Endothelial cell of umbilical vein (primary cell): ENCODE measurements at regions not wholly inside any gene's neighbourhood (a gene's known extent, or its start where the extent isn't known, plus 50 kb on each side); places are given as distances from the start of the nearest gene placed in this dataset.

Source experiments
- BruUV-seq: library from RNA; stranded (reverse); fragments of 400-500 nt; replicated peaks from 2 replicates; lab custom pipeline; 2021; lab: Mats Ljungman, UMichigan
- CTCF ChIA-PET: fragments of 300-600, 350-600 bp; sonication (Branson Sonifier 250); formaldehyde crosslinking; loops from one replicate; lab custom pipeline; 2021; ENCODE audit warnings: antibody characterized with exemption, inconsistent platforms; lab: Charles Lee
- POLR2A ChIA-PET: fragments of 300-600, 350-600 bp; sonication (Branson Sonifier 250); formaldehyde crosslinking; loops from one replicate; lab custom pipeline; 2021; ENCODE audit warnings: antibody characterized with exemption, inconsistent platforms; lab: Charles Lee
- DNase-seq: peaks from one replicate; pipeline ENCODE4 v3.0.0-alpha.2; 2011; ENCODE audit warnings: low read depth, low spot score
- FAIRE-seq: peaks from 2 replicates; lab custom pipeline; 2011; peaks lifted over from hg19 to GRCh38; lab: Jason Lieb, UNC
- H2AFZ ChIP-seq: 2 replicates; pipeline ENCODE4 v1.6.0; 2012; ENCODE audit warnings: low read depth, low read length, control low read depth, inconsistent platforms
- H3K27ac ChIP-seq: 2 replicates; pipeline ENCODE4 v1.5.1; 2011; ENCODE audit warnings: low read depth, mild to moderate bottlenecking, control low read depth, low read length, moderate library complexity; ENCODE audit not compliant: insufficient read depth
- H3K27me3 ChIP-seq, 2 experiments: 2 replicates each; pipeline versions ENCODE4 v1.6.0 to v1.6.1; 2011; ENCODE audit warnings: low read length in 2 of 2, mixed read lengths in 1 of 2; ENCODE audit not compliant: control insufficient read depth in 2 of 2, insufficient read depth in 2 of 2
- H3K36me3 ChIP-seq, 2 experiments: 2 replicates in 1 of 2; 3 replicates in 1 of 2; pipeline ENCODE4 v1.5.1; 2011; ENCODE audit warnings: low read length in 2 of 2, mild to moderate bottlenecking in 1 of 2, moderate library complexity in 1 of 2; ENCODE audit not compliant: control insufficient read depth in 2 of 2, insufficient read depth in 2 of 2; ENCODE audit errors: extremely low read depth in 1 of 2
- H3K4me1 ChIP-seq: 3 replicates; pipeline ENCODE4 v1.5.1; 2011; ENCODE audit warnings: mild to moderate bottlenecking, low read length; ENCODE audit not compliant: control insufficient read depth, insufficient read depth; ENCODE audit errors: extremely low read depth
- H3K4me2 ChIP-seq: 2 replicates; pipeline ENCODE4 v1.6.1; 2011; ENCODE audit warnings: low read length, control low read depth, mixed read lengths; ENCODE audit not compliant: insufficient read depth
- H3K4me3 ChIP-seq, 3 experiments: fragments of 200-600 bp in 1 of 3; sonication (generic), shearing (Covaris generic) in 1 of 3; replicated peaks in 1 of 3; 2 replicates each; pipeline ENCODE4 v1.5.1; 2011 to 2016; ENCODE audit warnings: control low read depth in 3 of 3, low read length in 3 of 3, mild to moderate bottlenecking in 2 of 3, inconsistent platforms in 1 of 3, low read depth in 1 of 3, moderate library complexity in 1 of 3; ENCODE audit not compliant: insufficient read depth in 1 of 3
- H3K79me2 ChIP-seq: 2 replicates; pipeline ENCODE4 v1.6.0; 2012; ENCODE audit warnings: low read length, inconsistent platforms; ENCODE audit not compliant: control insufficient read depth, insufficient read depth
- H3K9ac ChIP-seq: replicated peaks from 2 replicates; pipeline ENCODE3; 2011; ENCODE audit warnings: low read length, control low read depth; ENCODE audit not compliant: insufficient read depth; ENCODE audit errors: extremely low read depth
- H3K9me1 ChIP-seq: replicated peaks from 3 replicates; pipeline ENCODE4 v1.6.0; 2011; ENCODE audit warnings: mild to moderate bottlenecking, low read length; ENCODE audit not compliant: control insufficient read depth, insufficient read depth; ENCODE audit errors: extremely low read depth
- H3K9me3 ChIP-seq: replicated peaks from 2 replicates; pipeline ENCODE4 v1.5.1; 2012; ENCODE audit warnings: low read length, inconsistent platforms; ENCODE audit not compliant: control insufficient read depth, insufficient read depth
- H4K20me1 ChIP-seq: replicated peaks from 2 replicates; pipeline ENCODE3; 2011; ENCODE audit warnings: mild to moderate bottlenecking, low read length; ENCODE audit not compliant: control insufficient read depth, insufficient read depth; ENCODE audit errors: extremely low read depth
- EZH2 ChIP-seq: IDR thresholded peaks from 2 replicates; pipeline ENCODE4 v1.6.1; 2012; ENCODE audit warnings: borderline replicate concordance, low read depth, mild to moderate bottlenecking, moderate library complexity, low read length, inconsistent platforms; ENCODE audit not compliant: severe bottlenecking
- FOS ChIP-seq: IDR thresholded peaks from 2 replicates; pipeline ENCODE4 v1.6.1; 2011; ENCODE audit warnings: mild to moderate bottlenecking, low read length, moderate library complexity, borderline replicate concordance; ENCODE audit not compliant: insufficient read depth
- GATA2 ChIP-seq: IDR thresholded peaks from 2 replicates; pipeline ENCODE4 v1.7.0; 2011; ENCODE audit warnings: low read depth, mild to moderate bottlenecking, moderate library complexity, mixed read lengths, low read length; ENCODE audit not compliant: insufficient read length, insufficient read depth
- JUN ChIP-seq: IDR thresholded peaks from 2 replicates; pipeline ENCODE4 v1.6.1; 2011; ENCODE audit warnings: borderline replicate concordance, low read depth; ENCODE audit not compliant: insufficient read length, insufficient read depth
- MYC ChIP-seq: IDR thresholded peaks from one replicate; pipeline ENCODE4 v1.6.1; 2011; ENCODE audit warnings: mild to moderate bottlenecking, low read depth, low read length
- POLR2A ChIP-seq: IDR thresholded peaks from 2 replicates; pipeline ENCODE4 v1.6.1; 2012; ENCODE audit warnings: low read depth, mild to moderate bottlenecking, control low read depth, low read length
- POLR2AphosphoS5 ChIP-seq: IDR thresholded peaks from 2 replicates; pipeline ENCODE4 v1.6.1; 2012; ENCODE audit warnings: low read depth, mild to moderate bottlenecking, control low read depth, low read length, moderate library complexity; ENCODE audit not compliant: insufficient read depth
- dilution Hi-C: fragments of 300-500 bp; cut with MboI; formaldehyde crosslinking; loops from one replicate; pipeline ENCODE4 v1.15.0; 2019; ENCODE audit warnings: low sequenced_read_pairs; ENCODE audit not compliant: extremely low pct_ligation_motif_present
- intact Hi-C: fragments of 100-400 bp; cut with micrococcal nuclease; formaldehyde crosslinking; loops from one replicate; pipeline ENCODE4 v1.10.0; 2022
- TF ChIP-seq, protein P1 (sequence below), 2 donors: IDR thresholded peaks; 1 replicate in 1 of 2; 2 replicates in 1 of 2; pipeline ENCODE4 v1.5.1; 2011; ENCODE audit warnings: low read length in 2 of 2, mild to moderate bottlenecking in 2 of 2, moderate library complexity in 2 of 2, control low read depth in 1 of 2, inconsistent platforms in 1 of 2, low read depth in 1 of 2; ENCODE audit not compliant: insufficient read depth in 1 of 2; ENCODE audit errors: extremely low read depth in 1 of 2
- TF ChIP-seq, protein P2 (sequence below): IDR thresholded peaks from 2 replicates; pipeline ENCODE4 v1.6.1; 2011; ENCODE audit not compliant: insufficient read depth, insufficient read length

DNA sequence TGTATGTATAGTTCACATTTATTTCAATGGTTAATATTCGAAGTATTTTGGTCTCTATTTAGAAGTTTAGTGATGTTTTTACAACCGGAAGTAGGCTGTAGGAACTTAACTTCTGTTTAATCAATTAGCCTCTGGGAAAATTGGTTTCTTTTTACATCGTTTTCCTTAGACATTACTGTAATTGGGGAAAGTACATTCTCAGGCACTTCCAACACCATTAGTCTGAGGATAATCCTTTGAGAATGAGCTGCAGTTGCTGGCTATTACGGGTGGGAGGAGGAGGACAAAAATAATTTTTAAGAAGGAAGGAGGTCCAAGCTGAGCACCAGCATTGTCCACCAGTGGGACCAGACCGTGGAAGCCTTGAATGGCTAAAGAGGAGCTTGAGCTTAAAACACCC lies 70.4 kb upstream of the ST3GAL5 start:
- no peaks in the 10 kb centered on the region for H3K4me1 ChIP-seq
- no peaks in the 10 kb centered on the region for H3K79me2 ChIP-seq
- dilution Hi-C loops (no loop called here), intact Hi-C loops (no loop called here)
- no peaks in the 10 kb centered on the region for H3K9me3 ChIP-seq
- CTCF ChIA-PET = interaction anchor here (1.0 to 1.7 kb wide), 4 partner anchors 10 to 322 kb away, joined by 3 to 6 read pairs (median 4); no protein-coding TSS in a partner anchor
- H3K36me3 ChIP-seq = no peaks in the 10 kb centered on the region
- H3K9ac ChIP-seq = no peak overlapping the region
- BruUV-seq = no TSS peak
- no peak overlapping the region for H3K4me2 ChIP-seq
- H3K4me3 ChIP-seq = no peak overlapping the region
- POLR2A ChIA-PET = no interaction called here
- DNase-seq (no peak), FAIRE-seq (no peak)
- TF ChIP-seq, protein P1, sequence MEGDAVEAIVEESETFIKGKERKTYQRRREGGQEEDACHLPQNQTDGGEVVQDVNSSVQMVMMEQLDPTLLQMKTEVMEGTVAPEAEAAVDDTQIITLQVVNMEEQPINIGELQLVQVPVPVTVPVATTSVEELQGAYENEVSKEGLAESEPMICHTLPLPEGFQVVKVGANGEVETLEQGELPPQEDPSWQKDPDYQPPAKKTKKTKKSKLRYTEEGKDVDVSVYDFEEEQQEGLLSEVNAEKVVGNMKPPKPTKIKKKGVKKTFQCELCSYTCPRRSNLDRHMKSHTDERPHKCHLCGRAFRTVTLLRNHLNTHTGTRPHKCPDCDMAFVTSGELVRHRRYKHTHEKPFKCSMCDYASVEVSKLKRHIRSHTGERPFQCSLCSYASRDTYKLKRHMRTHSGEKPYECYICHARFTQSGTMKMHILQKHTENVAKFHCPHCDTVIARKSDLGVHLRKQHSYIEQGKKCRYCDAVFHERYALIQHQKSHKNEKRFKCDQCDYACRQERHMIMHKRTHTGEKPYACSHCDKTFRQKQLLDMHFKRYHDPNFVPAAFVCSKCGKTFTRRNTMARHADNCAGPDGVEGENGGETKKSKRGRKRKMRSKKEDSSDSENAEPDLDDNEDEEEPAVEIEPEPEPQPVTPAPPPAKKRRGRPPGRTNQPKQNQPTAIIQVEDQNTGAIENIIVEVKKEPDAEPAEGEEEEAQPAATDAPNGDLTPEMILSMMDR (IDR thresholded peaks at IDR 0.05; ENCODE audit: extremely low read depth in 1 of 2, insufficient read depth in 1 of 2, low read depth in 1 of 2, low read length in 2 of 2) = no peak
- TF ChIP-seq, protein P2, sequence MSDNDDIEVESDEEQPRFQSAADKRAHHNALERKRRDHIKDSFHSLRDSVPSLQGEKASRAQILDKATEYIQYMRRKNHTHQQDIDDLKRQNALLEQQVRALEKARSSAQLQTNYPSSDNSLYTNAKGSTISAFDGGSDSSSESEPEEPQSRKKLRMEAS = no peak
- TF ChIP-seq POLR2A (no peak), EZH2 (no peak), FOS (no peak), GATA2 (no peak), POLR2AphosphoS5 (no peak), JUN (no peak), MYC (no peak)
- H4K20me1 ChIP-seq = no peaks in the 10 kb centered on the region
- H3K27me3 ChIP-seq = no peaks in the 10 kb centered on the region
- H3K9me1 ChIP-seq = no peaks in the 10 kb centered on the region
- H2AFZ ChIP-seq = no peak overlapping the region
- H3K27ac ChIP-seq = no peak overlapping the region
